ENCODE measurements at regions not wholly inside any gene's neighbourhood (a gene's known extent, or its start where the extent isn't known, plus 50 kb on each side); places are given as distances from the start of the nearest gene placed in this dataset.

DNA sequence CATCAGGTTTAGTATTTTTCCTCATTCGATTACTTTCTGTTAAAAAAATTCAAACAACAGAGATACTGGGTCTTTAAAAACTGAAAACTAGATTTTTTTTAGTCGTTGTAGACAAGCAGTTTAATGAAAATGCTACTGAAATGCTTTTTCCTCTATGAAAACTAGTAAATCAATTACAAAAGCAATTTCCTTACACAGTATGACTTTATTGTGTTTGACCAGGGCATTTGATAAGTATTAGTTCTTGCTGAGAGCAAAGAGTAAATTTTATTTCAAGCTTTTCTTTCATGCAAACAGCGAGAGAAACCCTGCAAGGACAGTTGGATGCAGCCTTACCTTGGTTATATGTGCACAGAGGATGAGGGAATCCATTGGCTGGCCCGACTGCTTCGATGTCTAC lies 308.5 kb downstream of the MAT2B start:
- TF ChIP-seq CTCF (IDR thresholded peaks at IDR 0.05) = no peak
- TF ChIP-seq ZFX (IDR thresholded peaks at IDR 0.05; ENCODE audit: borderline replicate concordance) = no peak
